NCI-H1105 (cell line): ENCODE measurements at regions not wholly inside any gene's neighbourhood (a gene's known extent, or its start where the extent isn't known, plus 50 kb on each side); places are given as distances from the start of the nearest gene placed in this dataset.
"Not testable (repeated sequence)": the region's sequence is repeated elsewhere in the genome, so short reads cannot be mapped to it uniquely, and the experiment has no call there.

Experiments used
- DNase-seq: peaks from one replicate; lab custom pipeline; 2025; lab: John Stamatoyannopoulos, UW

DNA sequence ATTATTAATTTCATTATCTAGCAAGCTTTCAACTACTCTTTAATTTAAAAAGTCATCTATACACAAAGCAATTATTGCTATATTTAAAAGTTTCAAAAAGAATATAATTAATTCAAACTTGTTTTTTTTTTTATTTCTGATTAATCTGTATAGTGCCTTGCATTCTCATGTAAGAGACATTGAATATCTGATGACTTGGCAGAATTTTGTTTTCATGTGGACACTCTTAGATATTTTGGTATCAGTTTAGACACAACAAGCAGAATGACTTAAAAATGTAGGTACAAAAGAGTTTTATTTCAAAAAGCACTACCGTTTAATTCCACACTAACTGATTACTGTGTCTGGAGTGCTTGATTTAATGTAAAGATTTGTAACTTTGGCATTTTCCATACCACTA, 1129.6 kb downstream of the PDHA2 start:
- no peak for DNase-seq

DNA sequence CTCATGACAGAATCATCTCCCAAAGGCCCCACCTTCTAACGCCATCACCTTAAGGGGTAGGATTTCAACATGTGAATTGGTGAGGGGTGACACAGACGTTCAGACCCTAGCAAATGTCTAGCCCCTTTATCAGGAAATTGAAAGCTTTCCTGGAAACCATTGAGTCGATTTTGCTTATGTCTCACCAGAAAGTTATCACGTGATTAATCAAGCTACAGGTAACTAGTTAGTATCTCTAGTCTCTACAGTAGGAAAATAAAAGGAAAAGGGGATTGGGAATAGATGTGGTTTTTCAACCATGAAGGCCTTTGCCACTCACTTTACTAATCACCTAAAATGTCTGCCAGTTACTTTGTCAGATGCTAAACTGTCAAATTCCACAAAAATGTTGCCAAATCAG, 1133.0 kb downstream of the PDHA2 start:
- DNase-seq: no peak

DNA sequence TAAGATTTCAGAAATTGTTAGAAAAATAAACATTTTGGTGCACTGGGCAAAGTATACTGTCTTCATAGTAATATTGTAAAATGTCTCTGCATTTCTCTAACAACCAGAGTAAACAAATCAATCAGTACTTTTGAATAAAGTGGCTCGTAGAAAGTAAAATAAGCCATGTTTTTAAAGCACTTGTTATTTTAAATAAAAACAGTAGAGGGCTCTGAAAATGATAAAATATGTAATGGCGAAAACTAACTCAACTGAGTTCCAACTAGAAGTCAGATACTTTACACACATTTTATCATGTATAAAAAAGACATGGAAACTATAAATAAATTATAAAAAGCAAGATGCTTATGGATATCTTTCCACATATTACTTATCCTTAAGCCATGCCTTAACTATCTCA, 1134.4 kb downstream of the PDHA2 start:
- DNase-seq: no peak

- DNase-seq: no peak
Observed at GRCh38 chr4:96983830-96984229, 1143.9 kb downstream of the PDHA2 start.

DNA sequence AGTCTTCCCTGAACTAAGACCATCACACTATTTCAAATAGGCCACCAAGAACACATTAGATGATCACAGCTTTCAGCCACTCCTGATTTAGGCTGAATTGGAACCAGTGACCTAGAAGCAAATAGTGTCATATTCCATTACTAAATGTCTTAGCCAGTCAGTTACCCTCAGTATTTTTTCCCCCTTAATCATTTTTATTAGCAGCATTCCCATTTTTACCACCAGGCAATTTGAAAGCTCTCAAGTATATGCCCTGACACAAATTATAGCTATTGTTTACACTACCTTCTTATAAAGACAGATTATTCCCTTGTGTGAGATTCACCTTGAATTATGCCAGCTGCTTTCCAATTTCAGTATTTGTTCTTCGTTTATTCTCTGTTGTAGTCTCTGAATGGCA, 1146.9 kb downstream of the PDHA2 start:
- peak; percentile 1 for DNase-seq

GRCh38 chr4:96991083-96991482, 1151.2 kb downstream of the PDHA2 start:
- no peak for DNase-seq

DNA sequence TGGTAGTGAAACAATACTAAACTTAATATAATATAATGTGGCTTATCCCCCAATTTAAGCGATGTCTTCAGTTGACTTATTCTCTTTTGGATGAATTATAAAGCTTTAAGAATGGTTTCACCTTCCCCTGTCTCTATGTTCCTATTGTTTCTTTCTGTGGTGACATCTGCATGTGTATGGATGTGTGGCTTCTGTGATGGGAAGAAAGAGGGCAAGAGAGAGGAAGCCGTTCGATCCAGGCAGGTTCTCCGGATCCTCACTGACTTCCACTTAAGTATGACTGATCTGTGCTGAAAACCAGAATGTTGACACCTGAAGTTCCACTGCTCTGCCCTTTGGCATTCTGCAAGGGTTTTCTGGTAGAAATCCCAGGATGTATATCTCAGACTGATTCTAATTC, 1150.8 kb downstream of the STPG2 start:
- DNase-seq: no peak

- no peak for DNase-seq
Observed at GRCh38 chr4:96993560-96993959, 1149.7 kb downstream of the STPG2 start.

DNA sequence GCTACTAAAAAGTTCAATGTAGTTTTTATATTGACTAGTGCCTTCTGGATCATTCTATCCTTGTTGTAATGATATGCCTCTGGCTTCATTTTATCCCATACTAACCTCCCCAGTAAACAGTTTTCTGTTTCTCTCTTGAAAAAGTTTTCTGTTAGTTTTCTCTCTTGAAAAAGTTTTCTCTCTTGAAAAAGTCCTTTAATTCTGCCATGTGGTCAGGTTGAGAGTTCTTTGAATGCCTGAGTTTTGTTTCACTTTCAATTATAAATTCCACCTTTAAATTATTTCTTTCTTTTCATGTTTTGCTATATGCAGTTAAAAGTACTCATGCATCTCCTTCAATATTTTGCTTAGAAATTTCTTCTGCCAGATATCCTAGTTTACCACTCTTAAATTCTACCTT, 1139.6 kb downstream of the STPG2 start:
- no peak for DNase-seq

DNA sequence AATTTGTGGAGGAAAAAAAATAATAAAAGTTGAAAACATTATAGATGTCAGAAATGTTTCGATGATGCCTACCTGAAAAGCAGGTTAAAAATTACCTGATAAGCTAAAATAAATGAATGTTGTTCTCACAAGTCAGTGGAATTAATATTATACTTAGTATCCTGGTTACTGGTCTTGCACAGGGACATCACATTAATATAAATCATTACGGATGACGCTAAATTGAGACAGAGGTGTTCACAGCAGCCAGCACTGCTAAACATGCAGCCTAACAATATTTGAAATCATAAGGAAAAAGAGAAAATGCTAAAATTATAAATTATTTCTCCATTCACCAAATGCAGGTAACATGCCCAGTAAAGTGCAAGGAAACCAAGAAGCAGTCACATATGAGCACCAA, 1130.0 kb downstream of the STPG2 start:
- no peak for DNase-seq

DNA sequence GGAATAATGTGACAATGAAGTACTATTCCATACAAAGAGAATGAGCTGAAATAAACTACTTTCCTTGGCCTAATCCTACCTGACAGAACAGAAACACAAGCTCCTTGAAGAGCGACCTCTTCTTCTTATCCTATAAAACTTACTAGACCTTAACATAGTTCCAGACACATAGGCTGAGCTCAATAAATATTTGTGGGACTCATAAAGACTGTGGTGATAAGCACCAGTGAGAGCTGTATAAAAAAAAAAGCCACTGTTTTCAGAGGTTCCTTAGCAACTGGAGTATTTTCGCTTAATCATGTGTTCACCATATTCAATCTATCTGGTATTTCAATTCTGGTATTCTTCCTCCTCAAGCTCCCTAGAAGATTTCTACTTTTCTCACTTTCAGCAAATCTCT, 1129.6 kb downstream of the STPG2 start:
- DNase-seq: no peak

GRCh38 chr4:97015301-97015700, 1128.0 kb downstream of the STPG2 start:
- no peak for DNase-seq

DNA sequence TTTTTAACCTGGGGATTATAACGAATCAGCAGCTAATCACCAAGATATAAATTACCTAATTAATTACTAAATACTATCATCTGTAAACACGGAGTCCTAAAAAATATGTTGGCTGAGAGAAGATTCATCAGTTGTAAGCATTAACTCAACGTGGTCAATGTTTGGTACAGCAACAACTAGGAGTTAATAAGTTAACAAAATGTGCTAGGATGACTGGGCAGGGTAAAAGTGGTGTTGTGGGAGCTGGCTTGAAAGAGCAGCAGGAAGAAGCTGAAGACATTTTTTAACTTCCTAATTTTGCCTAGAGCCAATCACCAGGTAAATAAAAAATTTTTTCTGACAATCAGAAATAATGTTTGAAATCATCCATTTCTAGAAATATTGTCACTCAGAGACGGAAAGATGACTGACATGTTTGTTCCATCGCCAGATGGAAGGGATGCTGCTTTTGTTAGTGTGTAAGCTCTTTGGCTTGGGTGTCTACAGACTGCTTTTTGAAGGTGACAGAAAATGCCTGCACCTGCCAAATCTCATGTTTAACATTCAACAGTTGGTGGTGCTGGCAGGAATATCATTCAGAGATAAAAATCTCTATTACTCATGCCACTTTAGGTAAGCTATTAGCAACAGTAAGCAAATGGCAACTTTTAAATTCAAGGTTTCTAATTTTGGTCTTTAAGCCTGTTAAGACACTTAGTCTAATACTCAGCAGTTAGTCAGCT, 1126.9 kb downstream of the STPG2 start:
- DNase-seq: peak; percentile 68

DNA sequence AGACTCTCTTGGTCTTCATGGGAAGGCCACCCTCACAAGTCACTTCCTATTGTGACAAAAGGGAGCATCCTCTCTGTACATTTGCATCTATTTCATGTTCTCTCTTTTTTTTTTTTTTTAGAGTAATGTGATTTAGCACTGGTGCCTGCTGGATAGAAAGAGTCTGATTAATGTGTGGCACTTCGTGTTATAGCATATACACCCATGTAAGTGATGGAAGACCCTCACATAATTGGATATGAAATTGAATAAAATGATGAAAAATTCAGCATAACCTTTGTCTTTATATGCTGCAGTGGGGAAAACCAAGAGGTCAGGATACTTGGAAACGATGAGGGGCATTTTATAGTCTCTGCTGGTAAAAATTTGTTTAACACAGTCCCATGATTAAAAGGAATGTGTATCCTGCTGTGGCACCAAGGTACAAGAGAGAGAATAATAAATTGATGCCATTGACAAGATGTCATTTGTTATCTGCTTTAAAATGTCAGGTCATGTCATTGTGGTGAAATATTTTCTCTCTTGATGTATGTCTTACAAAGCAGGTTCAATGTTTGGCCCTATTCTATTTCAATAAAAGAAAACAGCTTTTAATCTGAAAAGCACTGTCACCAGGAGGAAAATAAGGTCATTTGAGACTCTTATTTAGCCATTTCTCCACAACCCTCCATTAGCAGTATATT, 1115.4 kb downstream of the STPG2 start:
- DNase-seq: no peak

DNA sequence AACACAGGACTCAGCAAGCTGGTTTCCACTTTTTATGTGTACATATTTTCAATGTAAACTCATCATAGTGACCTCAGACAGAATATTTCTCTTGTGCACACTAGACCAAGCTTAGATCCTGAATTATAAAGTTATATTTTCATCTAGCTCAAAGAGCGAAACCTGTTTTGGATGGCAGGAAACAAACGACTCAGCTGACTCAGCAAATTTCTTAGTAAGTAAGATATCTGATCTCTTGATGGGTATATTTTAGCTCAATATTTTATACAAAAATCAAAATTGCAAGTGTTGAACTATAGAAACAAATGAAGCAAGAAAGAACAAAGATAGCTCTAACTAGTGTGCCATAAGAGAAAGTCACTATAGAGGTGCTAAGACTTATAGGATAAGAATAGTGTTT, 1114.5 kb downstream of the STPG2 start:
- DNase-seq: no peak

- not testable (repeated sequence) for DNase-seq
Observed at GRCh38 chr4:97037411-97038145, 1105.7 kb downstream of the STPG2 start.

- no peak for DNase-seq
Observed at GRCh38 chr4:97038146-97038516, 1105.1 kb downstream of the STPG2 start.

GRCh38 chr4:97072666-97073065, 1070.6 kb downstream of the STPG2 start:
- DNase-seq: no peak

DNA sequence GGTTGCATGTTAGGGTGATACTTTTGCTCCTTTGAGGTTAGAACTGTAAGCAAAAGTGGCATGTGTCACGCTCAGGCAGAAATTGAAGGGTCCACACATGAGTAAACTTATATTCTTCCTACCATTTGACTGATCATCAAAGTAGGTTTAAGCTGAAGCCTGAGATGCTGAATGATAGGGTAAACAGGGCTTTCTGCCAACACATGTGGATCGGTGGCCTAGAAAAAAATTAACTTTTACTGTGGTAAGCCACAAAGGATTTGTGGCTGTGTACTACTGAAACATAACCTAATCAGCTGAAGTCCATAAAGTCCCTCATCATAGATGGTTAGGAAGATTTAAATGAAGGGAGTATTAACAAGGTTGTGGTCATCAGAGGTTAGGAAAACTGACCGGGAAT, 1070.1 kb downstream of the STPG2 start:
- no peak for DNase-seq

DNA sequence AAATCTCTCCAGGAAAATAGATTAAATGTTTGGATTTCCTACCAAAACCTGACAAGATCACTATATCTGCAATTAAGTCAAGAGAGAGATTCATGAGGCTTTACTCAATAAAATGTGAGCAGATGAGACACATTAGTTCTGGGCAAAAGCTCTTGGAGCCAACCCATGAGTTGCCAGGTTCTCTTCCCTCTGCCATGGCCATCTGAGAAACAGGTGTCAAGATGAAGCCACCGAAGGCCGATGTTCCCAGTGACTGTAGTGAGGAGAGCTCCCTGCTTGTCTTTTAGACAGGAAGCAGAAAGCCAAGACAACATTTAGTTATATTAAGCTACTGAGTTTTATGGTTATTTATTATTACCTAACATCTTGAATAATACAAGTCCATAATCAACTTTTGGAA, 1068.7 kb downstream of the STPG2 start:
- no peak for DNase-seq

DNA sequence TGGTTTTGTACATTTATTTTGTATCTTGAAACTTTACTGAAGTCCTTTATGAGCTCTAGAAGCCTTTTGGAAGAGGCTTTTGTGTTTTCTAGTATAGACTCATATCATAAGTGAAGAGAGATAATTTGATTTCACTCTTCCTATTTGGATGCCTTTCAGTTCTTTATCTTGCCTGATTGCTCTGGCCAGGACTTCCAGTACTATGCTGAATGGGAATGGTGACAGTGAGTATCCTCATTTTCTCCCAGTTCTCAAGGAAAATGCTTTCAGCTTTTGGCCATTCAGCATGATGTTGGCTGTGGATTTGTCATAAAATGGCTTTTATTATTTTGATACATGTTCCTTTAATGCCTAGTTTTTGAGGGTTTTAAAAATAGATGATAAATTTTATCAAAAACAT, 1061.3 kb downstream of the STPG2 start:
- DNase-seq: no peak

DNA sequence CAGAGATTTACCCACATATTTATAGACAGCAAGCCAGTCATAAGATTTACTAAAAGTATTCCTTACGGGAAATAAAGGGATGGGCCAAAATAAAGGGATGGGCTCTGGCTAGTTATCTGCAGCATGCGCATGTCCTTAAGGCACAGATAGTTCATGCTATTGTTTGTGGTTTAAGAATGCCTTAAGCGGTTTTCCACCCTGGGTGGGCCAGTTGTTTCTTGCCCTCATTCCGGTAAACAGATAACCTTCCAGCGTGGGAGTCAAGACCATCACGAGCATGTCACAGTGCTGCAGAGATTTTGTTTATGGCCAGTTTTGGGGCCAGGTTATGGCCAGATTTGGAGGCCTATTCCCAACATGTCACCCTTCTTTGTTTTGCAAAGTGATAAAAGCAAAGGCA, 1046.2 kb downstream of the STPG2 start:
- DNase-seq: not testable (repeated sequence)

DNA sequence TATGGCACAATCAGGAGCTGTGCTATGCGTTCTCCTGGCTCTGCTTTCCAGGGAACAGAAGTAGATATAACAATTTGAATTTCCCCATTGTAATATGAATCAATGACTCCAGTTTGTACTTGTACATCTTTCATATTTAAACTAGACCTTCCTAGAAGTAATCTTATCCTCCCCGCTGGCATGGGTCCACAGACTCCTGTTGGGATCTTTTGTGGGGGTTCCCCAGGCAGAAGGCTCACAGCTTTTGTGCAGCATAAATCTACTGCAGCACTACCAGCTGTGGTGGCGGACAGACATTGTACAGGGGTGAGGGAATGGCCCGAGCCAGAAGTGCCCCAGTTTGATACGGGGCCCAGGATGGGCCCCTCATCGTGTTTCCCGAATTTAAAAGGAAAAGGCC, 1042.1 kb downstream of the STPG2 start:
- not testable (repeated sequence) for DNase-seq
